ENCODE measurements at regions not wholly inside any gene's neighbourhood (a gene's known extent, or its start where the extent isn't known, plus 50 kb on each side); places are given as distances from the start of the nearest gene placed in this dataset.
"Not testable (repeated sequence)": the region's sequence is repeated elsewhere in the genome, so short reads cannot be mapped to it uniquely, and the experiment has no call there.

DNA sequence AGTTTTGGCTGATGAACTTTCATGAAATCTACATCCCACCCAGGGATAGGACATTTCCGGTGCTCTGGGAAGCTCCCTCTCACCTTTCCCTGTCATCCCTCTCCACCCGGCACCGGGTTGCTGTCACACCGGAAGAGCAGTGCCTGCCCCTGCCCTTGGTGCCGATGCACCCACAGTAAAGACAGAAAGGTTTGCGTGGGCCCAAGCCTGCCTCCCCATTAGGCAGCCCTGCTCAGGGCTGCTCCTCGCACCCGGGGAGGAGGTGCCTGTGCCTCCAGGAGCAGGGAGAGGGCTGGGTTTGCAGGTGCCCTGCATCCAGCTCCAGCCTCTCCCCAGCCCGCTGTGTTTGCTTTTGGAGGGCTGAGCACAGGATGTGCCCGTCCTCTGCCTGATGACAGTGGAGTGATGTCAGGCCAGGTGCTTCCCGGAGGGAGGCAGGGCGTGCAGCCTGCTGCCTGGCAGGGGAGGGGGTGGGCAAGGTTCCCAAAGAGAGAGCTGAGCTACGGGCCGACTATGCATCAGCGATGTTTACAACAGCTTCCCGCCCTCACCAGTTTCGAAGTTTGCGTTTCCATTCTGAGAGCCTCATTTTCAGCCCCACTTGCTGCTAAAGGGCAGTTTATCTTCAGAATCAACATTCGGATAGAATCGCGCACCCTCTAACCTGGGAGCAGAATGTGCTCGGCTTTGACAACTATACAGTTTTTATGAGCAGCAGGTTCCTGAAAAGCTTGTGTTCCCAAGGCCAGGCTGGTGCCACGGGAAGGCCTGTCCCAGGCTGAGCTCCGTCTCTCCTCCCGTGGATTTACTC, 83.2 kb upstream of the CLDN5 start:
- in situ Hi-C loops (cut with MboI; ENCODE audit: low sequenced_read_pairs, unreplicated experiment) = no loop called here
- DNase-seq (ENCODE audit: low spot score) = no peak

DNA sequence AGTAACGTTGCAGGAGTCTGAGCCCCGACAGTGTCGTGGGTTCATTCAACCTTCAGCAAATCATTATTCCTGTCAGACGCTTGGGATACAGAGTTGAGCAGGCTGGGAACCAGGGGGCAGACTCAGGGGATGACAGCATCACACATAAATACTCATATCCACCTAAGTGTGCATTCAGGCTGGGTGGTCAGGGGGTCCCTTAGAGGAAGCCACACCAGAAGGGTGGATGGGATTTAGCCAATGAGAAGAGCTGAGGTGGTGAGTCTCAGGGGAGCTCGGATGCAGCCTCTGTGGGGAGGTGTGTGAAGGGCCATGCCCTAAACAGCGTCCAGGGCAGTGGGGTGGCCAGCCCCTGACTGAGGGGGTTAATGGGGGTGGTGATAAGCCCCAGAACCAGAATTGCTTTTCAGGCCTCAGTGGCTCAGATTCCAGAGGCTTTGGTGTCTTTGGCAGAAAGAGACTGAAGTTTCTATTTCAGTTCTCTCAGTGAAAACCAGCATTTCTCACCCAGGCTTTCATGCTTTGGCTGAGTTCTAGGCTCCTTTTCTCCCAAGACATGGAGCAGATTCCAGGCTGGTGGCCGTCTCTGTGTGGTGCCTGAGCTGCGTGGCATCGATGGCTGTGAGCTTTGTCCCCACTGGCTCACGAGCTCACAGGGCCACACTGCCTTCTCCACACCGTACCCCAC, 83.9 kb upstream of the CLDN5 start:
- in situ Hi-C loops (cut with MboI; ENCODE audit: low sequenced_read_pairs, unreplicated experiment) = no loop called here

More for the DNA sequence above, 83.2 kb upstream of the CLDN5 start:
- TF ChIP-seq, protein P1, sequence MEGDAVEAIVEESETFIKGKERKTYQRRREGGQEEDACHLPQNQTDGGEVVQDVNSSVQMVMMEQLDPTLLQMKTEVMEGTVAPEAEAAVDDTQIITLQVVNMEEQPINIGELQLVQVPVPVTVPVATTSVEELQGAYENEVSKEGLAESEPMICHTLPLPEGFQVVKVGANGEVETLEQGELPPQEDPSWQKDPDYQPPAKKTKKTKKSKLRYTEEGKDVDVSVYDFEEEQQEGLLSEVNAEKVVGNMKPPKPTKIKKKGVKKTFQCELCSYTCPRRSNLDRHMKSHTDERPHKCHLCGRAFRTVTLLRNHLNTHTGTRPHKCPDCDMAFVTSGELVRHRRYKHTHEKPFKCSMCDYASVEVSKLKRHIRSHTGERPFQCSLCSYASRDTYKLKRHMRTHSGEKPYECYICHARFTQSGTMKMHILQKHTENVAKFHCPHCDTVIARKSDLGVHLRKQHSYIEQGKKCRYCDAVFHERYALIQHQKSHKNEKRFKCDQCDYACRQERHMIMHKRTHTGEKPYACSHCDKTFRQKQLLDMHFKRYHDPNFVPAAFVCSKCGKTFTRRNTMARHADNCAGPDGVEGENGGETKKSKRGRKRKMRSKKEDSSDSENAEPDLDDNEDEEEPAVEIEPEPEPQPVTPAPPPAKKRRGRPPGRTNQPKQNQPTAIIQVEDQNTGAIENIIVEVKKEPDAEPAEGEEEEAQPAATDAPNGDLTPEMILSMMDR (IDR thresholded peaks at IDR 0.05; ENCODE audit: borderline replicate concordance, control extremely low read depth, extremely low read depth, insufficient read depth, missing control alignments) = no peak

DNA sequence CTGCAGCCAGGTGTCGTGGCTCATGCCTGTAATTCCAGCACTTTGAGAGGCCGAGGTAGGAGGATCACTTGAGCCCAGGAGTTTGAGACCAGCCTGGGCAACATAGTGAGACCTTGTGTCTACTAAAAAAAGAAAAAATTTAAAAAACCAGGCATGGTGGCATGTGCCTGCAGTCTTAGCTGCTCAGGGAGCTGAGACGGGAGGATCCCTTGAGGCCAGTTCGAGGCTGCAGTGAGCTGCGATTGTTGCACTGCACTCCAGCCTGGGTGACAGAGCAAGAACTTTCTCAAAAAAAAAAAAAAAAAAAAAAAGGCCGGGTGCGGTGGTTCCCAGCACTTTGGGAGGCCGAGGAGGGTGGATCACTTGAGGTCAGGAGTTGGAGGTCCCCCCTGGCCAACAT, 85.5 kb upstream of the CLDN5 start:
- DNase-seq (ENCODE audit: low spot score); in situ Hi-C loops (cut with MboI; ENCODE audit: low sequenced_read_pairs, unreplicated experiment): not testable (repeated sequence)

More for the DNA sequence above, 83.9 kb upstream of the CLDN5 start:
- TF ChIP-seq, protein P1 (IDR thresholded peaks at IDR 0.05; ENCODE audit: borderline replicate concordance, control extremely low read depth, extremely low read depth, insufficient read depth, missing control alignments) = no peak
- DNase-seq (ENCODE audit: low spot score) = no peak

DNA sequence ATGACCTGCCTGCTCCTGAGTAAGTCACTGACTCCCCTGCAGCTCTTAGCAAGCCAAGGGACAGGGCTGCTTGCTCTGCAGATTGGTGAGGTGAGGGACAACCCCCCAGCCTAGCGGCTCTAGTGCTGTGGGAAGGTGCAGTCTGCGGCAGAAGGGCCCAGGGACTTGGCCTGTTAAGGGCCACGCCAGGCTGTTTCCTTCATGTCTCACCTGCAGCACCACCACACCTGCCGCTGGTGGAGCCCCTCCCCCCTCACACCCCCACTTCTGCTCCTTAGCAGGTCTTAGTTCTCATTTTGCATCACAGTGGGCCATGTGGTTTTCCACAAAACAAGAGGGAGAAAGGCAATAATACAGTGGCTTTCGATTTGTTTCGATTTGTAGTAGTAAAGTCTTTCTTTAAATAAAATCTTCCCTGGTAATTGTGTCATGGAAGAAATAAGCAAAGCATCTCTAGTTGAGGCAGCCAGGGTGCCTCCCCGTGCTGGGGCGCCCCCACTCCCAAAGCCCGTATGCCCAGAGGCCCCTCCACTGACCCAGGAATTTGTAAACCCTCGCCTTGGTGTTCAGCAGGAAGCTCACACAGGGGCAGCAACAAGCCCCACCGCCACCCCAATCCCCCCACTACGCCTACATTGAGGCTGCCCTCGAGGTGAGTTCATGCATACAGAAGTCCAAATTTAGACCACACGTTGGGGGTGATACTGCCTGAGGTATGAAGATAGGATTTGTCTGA, 86.5 kb upstream of the CLDN5 start:
- TF ChIP-seq, protein P1 (IDR thresholded peaks at IDR 0.05; ENCODE audit: borderline replicate concordance, control extremely low read depth, extremely low read depth, insufficient read depth, missing control alignments) = no peak
- DNase-seq (ENCODE audit: low spot score) = peak; percentile 61
- in situ Hi-C loops (cut with MboI; ENCODE audit: low sequenced_read_pairs, unreplicated experiment) = no loop called here

DNA sequence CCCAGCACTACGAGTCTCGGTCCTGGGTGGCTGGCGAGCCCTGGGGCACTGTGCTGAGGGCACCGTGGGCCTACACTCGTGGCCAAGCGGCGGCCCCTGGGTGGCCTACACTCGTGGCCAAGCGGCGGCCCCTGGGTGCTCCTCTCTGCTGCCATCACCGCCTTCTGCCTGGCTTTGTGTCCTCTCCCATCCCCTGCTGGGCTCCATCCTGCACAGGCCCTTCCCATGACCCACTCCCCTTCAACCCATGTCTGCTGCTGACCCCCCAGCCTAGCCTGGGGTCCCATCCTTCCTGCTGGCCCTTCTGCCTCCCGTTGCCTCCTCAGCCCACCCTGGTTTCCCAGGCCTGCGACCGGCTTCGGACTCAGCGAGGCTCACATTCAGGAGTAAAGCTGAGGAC, 87.4 kb upstream of the CLDN5 start:
- TF ChIP-seq, protein P1 (IDR thresholded peaks at IDR 0.05; ENCODE audit: borderline replicate concordance, control extremely low read depth, extremely low read depth, insufficient read depth, missing control alignments) = no peak
- in situ Hi-C loops (cut with MboI; ENCODE audit: low sequenced_read_pairs, unreplicated experiment) = no loop called here
- DNase-seq (ENCODE audit: low spot score) = peak; percentile 11

DNA sequence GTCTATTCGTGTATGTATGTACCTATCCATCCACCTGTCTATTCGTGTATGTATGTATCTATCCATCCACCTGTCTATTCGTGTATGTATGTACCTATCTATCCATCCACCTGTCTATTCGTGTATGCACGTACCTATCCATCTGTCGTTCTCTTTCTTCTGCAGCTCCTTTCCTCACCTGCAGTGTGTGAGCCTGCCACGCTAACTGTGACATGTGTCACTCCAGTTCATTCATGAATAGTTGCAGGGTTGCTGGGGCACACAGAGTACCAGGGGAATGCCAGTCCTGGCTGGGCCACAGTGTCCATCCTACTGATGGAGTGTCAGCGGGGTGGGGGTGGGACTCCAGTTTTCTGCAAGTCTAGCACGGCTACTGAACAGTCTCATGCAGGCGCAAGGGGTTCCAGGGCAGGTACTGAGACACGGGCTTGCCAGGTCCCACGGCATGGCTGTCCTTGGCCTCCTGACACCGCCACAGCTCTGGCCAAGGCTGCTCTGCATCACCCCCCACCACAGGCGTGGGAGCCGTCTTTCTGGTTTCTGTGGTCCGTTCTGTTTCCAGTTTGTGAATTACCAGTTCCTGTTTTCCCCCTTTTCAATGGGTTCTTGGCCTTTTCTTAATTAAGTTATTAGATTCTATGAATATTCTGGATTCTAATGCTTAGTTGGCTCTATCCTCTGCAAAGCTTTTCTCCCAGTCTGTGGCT, 88.8 kb upstream of the CLDN5 start:
- TF ChIP-seq, protein P1 (IDR thresholded peaks at IDR 0.05; ENCODE audit: borderline replicate concordance, control extremely low read depth, extremely low read depth, insufficient read depth, missing control alignments) = no peak
- in situ Hi-C loops (cut with MboI; ENCODE audit: low sequenced_read_pairs, unreplicated experiment) = no loop called here
- DNase-seq (ENCODE audit: low spot score) = peak; percentile 34

Measured in GM13976 (cell line).